ENCODE measurements at regions not wholly inside any gene's neighbourhood (a gene's known extent, or its start where the extent isn't known, plus 50 kb on each side); places are given as distances from the start of the nearest gene placed in this dataset.

DNA sequence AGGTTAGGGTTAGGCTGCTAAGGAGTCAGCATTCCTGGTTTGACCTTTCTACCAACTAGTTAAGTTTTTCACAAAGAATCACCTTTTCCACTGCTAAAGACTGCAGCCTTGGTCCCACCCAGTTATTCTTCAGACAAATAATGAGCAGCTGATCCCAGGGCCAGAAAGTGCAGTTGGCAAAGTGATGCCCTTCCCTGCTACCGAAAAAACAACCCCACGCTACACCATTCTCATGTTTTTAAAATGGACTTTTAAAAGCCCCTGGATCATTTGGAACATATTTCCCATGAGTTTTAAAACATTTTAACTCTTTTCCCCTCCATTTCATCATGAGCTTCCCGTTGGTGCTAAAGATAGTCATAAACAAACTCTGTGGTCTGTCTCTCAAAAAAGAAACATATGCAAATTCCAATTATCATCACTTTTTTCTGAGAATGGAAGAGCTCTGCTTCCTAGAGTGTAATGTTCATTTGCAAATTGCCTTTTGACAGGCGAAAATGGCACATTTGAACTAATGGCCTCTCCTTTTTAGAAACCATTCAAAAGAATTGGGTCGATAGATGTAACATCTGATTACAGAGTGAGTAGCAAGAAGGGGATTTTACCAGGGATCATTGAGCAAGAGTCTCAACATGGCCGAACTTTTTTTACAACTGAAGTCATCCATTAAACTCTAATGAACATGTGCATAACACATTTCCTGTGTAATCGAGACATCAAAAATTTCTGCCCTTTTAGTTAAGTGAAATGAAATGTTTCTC is 129.3 kb upstream of the RAP1B start:
- TF ChIP-seq, protein P1, sequence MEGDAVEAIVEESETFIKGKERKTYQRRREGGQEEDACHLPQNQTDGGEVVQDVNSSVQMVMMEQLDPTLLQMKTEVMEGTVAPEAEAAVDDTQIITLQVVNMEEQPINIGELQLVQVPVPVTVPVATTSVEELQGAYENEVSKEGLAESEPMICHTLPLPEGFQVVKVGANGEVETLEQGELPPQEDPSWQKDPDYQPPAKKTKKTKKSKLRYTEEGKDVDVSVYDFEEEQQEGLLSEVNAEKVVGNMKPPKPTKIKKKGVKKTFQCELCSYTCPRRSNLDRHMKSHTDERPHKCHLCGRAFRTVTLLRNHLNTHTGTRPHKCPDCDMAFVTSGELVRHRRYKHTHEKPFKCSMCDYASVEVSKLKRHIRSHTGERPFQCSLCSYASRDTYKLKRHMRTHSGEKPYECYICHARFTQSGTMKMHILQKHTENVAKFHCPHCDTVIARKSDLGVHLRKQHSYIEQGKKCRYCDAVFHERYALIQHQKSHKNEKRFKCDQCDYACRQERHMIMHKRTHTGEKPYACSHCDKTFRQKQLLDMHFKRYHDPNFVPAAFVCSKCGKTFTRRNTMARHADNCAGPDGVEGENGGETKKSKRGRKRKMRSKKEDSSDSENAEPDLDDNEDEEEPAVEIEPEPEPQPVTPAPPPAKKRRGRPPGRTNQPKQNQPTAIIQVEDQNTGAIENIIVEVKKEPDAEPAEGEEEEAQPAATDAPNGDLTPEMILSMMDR (IDR thresholded peaks at IDR 0.05), result no peak
- TF ChIP-seq POLR2A (IDR thresholded peaks at IDR 0.05), result no peak
